Type B pancreatic cell (in vitro differentiated cells): ENCODE measurements at regions not wholly inside any gene's neighbourhood (a gene's known extent, or its start where the extent isn't known, plus 50 kb on each side); places are given as distances from the start of the nearest gene placed in this dataset.

ENCODE experiments used
- DNase-seq: peaks from one replicate; pipeline ENCODE4 v3.0.0; 2021; ENCODE audit warnings: mixed read lengths; ENCODE audit not compliant: unreplicated experiment; ENCODE audit errors: extremely low spot score
- H3K27ac Mint-ChIP-seq: 2 replicates; pipeline ENCODE4 v1.8.0; 2021; ENCODE audit warnings: mild to moderate bottlenecking, mixed read lengths
- H3K27me3 Mint-ChIP-seq: 2 replicates; pipeline ENCODE4 v1.8.0; 2021; ENCODE audit warnings: mixed read lengths
- H3K36me3 Mint-ChIP-seq: 2 replicates; pipeline ENCODE4 v1.8.0; 2021; ENCODE audit warnings: mixed read lengths
- H3K4me1 Mint-ChIP-seq: one replicate; pipeline ENCODE4 v1.8.0; 2021; ENCODE audit warnings: mixed read lengths; ENCODE audit not compliant: unreplicated experiment
- H3K4me3 Mint-ChIP-seq: 2 replicates; pipeline ENCODE4 v1.8.0; 2021; ENCODE audit warnings: mild to moderate bottlenecking, mixed read lengths
- H3K9me3 Mint-ChIP-seq: 2 replicates; pipeline ENCODE4 v1.8.0; 2021; ENCODE audit warnings: mixed read lengths
- CTCF ChIP-seq: fragments of 200-600 bp; sonication (generic); conservative IDR thresholded peaks from 2 replicates; pipeline ENCODE4 v1.5.0; 2021; ENCODE audit warnings: antibody characterized with exemption, mild to moderate bottlenecking

- Mint-ChIP-seq H3K27me3 (peaks cover 12% of the 10 kb centered on the region), H3K4me1 (no peaks in the 10 kb centered on the region), H3K36me3 (no peaks in the 10 kb centered on the region), H3K4me3 (no peak overlapping the region), H3K9me3 (peaks cover 4% of the 10 kb centered on the region), H3K27ac (no peak overlapping the region)
- no peak for TF ChIP-seq CTCF
- DNase-seq, result no peak
Measured at GRCh38 chr6:14344486-14344885, 226.9 kb downstream of the CD83 start.

- peaks cover 4% of the 10 kb centered on the region for H3K9me3 Mint-ChIP-seq
- no peak for TF ChIP-seq CTCF
- H3K27ac Mint-ChIP-seq, result no peak overlapping the region
- DNase-seq, result no peak
- peaks cover 7% of the 10 kb centered on the region for H3K4me1 Mint-ChIP-seq
- no peak overlapping the region for H3K4me3 Mint-ChIP-seq
- no peaks in the 10 kb centered on the region for H3K36me3 Mint-ChIP-seq
- H3K27me3 Mint-ChIP-seq, result peaks cover 12% of the 10 kb centered on the region
Measured at GRCh38 chr6:14348389-14348788, 230.8 kb downstream of the CD83 start.

- H3K36me3 Mint-ChIP-seq, result no peaks in the 10 kb centered on the region
- peaks cover 12% of the 10 kb centered on the region for H3K27me3 Mint-ChIP-seq
- H3K4me1 Mint-ChIP-seq, result peaks cover 9% of the 10 kb centered on the region
- TF ChIP-seq CTCF, result no peak
- H3K4me3 Mint-ChIP-seq, result no peak overlapping the region
- no peak for DNase-seq
- H3K27ac Mint-ChIP-seq, result no peak overlapping the region
- H3K9me3 Mint-ChIP-seq, result peaks cover 4% of the 10 kb centered on the region
Measured at GRCh38 chr6:14349507-14349906, 231.9 kb downstream of the CD83 start.

- TF ChIP-seq CTCF, result no peak
- H3K27ac Mint-ChIP-seq, result no peak overlapping the region
- H3K4me1 Mint-ChIP-seq, result peaks cover 9% of the 10 kb centered on the region
- H3K36me3 Mint-ChIP-seq, result no peaks in the 10 kb centered on the region
- DNase-seq, result no peak
- H3K27me3 Mint-ChIP-seq, result peaks cover 12% of the 10 kb centered on the region
- no peak overlapping the region for H3K4me3 Mint-ChIP-seq
- H3K9me3 Mint-ChIP-seq, result peaks cover 4% of the 10 kb centered on the region
Measured at GRCh38 chr6:14350210-14350609, 232.6 kb downstream of the CD83 start.

- DNase-seq, result no peak
- no peak overlapping the region for H3K27ac Mint-ChIP-seq
- peaks cover 4% of the 10 kb centered on the region for H3K9me3 Mint-ChIP-seq
- peaks cover 7% of the 10 kb centered on the region for H3K27me3 Mint-ChIP-seq
- no peaks in the 10 kb centered on the region for H3K36me3 Mint-ChIP-seq
- no peak for TF ChIP-seq CTCF
- peaks cover 9% of the 10 kb centered on the region for H3K4me1 Mint-ChIP-seq
- no peak overlapping the region for H3K4me3 Mint-ChIP-seq
Measured at GRCh38 chr6:14353281-14353680, 235.7 kb downstream of the CD83 start.

- Mint-ChIP-seq H3K27ac (no peak overlapping the region), H3K36me3 (no peaks in the 10 kb centered on the region), H3K4me3 (no peak overlapping the region), H3K27me3 (peaks cover 5% of the 10 kb centered on the region), H3K9me3 (peaks cover 3% of the 10 kb centered on the region), H3K4me1 (peaks cover 9% of the 10 kb centered on the region)
- no peak for TF ChIP-seq CTCF
- DNase-seq, result no peak
Measured at GRCh38 chr6:14353798-14354197, 236.2 kb downstream of the CD83 start.
